Stimulated activated CD4-positive, alpha-beta T cell treated with anti-CD3 and anti-CD28 coated beads, TNF-alpha, amount 100 ng/mL, for 48 hours (primary cell): ENCODE measurements at regions not wholly inside any gene's neighbourhood (a gene's known extent, or its start where the extent isn't known, plus 50 kb on each side); places are given as distances from the start of the nearest gene placed in this dataset.

ENCODE experiments used
- DNase-seq, 3 donors: peaks; one replicate each; pipeline ENCODE4 v3.0.0-alpha.2; 2020; ENCODE audit warnings: low read depth in 3 of 3

DNA sequence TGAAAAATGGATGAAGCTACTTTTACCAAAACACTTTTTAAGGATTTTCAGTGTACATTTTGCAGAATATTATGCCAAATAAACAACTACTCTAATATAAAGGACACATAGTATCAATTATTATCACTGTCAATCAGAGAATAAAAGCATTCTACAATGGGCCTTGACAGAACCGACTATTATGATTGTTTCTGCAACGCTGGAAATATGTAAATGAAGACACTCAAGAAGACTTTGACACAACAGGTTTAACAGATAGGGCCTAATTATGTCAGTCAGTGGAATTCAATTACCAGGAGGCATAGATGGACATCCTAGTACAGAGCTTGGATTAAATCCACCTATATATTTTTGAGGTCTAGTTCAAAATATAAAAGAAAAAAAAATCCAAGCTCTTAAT is 58.7 kb upstream of the SOX5 start:
- DNase-seq, result no peak
